ENCODE measurements at regions not wholly inside any gene's neighbourhood (a gene's known extent, or its start where the extent isn't known, plus 50 kb on each side); places are given as distances from the start of the nearest gene placed in this dataset.

GRCh38 chr18:2331491-2331890 is 239.8 kb downstream of the METTL4 start:
- in situ Hi-C loops (cut with MboI; ENCODE audit: low sequenced_read_pairs, unreplicated experiment) = loop anchor here (25.0 kb wide), 1 partner anchor 206 kb away; no protein-coding TSS in a partner anchor
- DNase-seq (ENCODE audit: low spot score) = no peak
- TF ChIP-seq, protein P1, sequence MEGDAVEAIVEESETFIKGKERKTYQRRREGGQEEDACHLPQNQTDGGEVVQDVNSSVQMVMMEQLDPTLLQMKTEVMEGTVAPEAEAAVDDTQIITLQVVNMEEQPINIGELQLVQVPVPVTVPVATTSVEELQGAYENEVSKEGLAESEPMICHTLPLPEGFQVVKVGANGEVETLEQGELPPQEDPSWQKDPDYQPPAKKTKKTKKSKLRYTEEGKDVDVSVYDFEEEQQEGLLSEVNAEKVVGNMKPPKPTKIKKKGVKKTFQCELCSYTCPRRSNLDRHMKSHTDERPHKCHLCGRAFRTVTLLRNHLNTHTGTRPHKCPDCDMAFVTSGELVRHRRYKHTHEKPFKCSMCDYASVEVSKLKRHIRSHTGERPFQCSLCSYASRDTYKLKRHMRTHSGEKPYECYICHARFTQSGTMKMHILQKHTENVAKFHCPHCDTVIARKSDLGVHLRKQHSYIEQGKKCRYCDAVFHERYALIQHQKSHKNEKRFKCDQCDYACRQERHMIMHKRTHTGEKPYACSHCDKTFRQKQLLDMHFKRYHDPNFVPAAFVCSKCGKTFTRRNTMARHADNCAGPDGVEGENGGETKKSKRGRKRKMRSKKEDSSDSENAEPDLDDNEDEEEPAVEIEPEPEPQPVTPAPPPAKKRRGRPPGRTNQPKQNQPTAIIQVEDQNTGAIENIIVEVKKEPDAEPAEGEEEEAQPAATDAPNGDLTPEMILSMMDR (IDR thresholded peaks at IDR 0.05; ENCODE audit: borderline replicate concordance, control extremely low read depth, extremely low read depth, insufficient read depth, missing control alignments) = no peak

DNA sequence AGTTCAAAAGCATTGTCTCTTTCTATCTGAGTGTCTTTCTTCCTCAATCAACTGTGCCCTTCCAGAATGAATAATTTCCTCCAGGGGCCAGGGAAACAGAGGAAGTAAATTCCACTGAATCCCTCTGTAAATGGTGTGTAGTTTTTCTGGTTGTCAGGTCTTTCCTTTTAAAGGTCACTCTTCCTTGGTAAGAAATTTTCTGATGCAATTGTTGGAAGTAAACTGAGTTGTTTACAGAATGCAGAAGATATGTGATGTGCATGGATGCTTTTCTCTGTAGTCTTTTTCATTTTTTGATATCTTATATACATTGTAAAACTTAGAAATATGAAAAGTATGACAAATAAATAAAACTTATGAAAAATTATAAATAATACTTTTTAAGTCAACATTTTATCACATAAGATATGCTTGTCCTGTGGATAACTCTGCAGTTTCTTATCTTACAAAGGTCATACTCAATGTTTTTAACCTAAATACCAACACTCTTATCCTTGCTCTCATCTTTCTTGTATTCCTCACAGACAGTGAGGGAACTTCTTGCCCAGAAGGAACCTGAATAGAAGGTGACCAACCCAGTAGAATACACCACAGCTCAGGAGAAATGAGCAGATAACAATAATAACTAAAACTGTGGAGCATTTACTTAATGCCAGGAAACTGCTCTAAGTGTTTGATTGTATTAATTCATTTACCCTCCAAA is 234.5 kb downstream of the METTL4 start:
- DNase-seq (ENCODE audit: low spot score) = no peak
- in situ Hi-C loops (cut with MboI; ENCODE audit: low sequenced_read_pairs, unreplicated experiment) = loop anchor here (25.0 kb wide), 1 partner anchor 200 kb away; no protein-coding TSS in a partner anchor
- TF ChIP-seq, protein P1 (IDR thresholded peaks at IDR 0.05; ENCODE audit: borderline replicate concordance, control extremely low read depth, extremely low read depth, insufficient read depth, missing control alignments) = no peak

GRCh38 chr18:2337552-2338141 is 233.7 kb downstream of the METTL4 start:
- TF ChIP-seq, protein P1 (IDR thresholded peaks at IDR 0.05; ENCODE audit: borderline replicate concordance, control extremely low read depth, extremely low read depth, insufficient read depth, missing control alignments) = peak; percentile 39
- DNase-seq (ENCODE audit: low spot score) = peak; percentile 37
- in situ Hi-C loops (cut with MboI; ENCODE audit: low sequenced_read_pairs, unreplicated experiment) = loop anchor here (25.0 kb wide), 1 partner anchor 200 kb away; no protein-coding TSS in a partner anchor

DNA sequence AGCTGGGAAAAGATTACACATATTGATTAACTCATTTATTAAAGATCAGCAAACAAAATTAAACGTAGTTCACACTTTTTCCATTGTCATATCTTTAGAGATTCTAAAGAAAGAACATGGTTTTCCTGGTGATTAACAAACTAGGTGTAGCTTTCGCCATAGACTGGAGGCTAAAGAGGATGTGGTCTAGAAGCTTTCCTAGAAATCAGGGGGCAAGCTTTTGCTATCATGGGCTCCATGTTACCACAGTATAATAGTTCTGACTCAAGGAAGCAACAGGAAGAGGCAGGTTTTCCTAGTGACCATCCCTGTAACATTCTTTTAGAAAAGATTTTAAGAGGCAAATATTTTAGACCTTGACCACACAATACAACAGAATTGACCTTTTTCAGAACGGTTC is 232.7 kb downstream of the METTL4 start:
- DNase-seq (ENCODE audit: low spot score) = no peak
- TF ChIP-seq, protein P1 (IDR thresholded peaks at IDR 0.05; ENCODE audit: borderline replicate concordance, control extremely low read depth, extremely low read depth, insufficient read depth, missing control alignments) = no peak
- in situ Hi-C loops (cut with MboI; ENCODE audit: low sequenced_read_pairs, unreplicated experiment) = loop anchor here (25.0 kb wide), 1 partner anchor 199 kb away; no protein-coding TSS in a partner anchor

GRCh38 chr18:2340335-2340734 is 231.0 kb downstream of the METTL4 start:
- TF ChIP-seq, protein P1 (IDR thresholded peaks at IDR 0.05; ENCODE audit: borderline replicate concordance, control extremely low read depth, extremely low read depth, insufficient read depth, missing control alignments) = no peak
- in situ Hi-C loops (cut with MboI; ENCODE audit: low sequenced_read_pairs, unreplicated experiment) = loop anchor here (25.0 kb wide), 1 partner anchor 197 kb away; no protein-coding TSS in a partner anchor
- DNase-seq (ENCODE audit: low spot score) = no peak

DNA sequence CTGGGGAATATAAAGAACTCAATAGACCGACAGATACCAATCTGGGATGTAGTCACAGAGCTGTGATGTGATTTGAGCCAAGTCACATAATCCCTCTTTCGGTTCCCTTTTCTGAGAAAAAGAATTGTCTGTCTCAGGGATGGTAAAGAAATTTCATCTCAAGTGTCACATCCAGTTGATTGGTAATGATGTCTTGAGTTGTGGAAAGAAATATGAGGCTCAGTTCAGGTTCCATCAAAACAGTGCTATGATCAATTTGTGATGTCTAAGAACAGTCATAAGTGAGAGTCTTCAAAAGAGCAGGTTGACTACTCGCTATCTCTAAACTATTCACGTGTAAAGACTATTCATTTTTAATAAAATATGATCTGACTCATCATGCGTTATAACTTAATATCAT is 223.3 kb downstream of the METTL4 start:
- no peak for DNase-seq (ENCODE audit: low spot score)
- in situ Hi-C loops (cut with MboI; ENCODE audit: low sequenced_read_pairs, unreplicated experiment) = loop anchor here (25.0 kb wide), 1 partner anchor 189 kb away; no protein-coding TSS in a partner anchor
- TF ChIP-seq, protein P1 (IDR thresholded peaks at IDR 0.05; ENCODE audit: borderline replicate concordance, control extremely low read depth, extremely low read depth, insufficient read depth, missing control alignments) = no peak
